ENCODE measurements at regions not wholly inside any gene's neighbourhood (a gene's known extent, or its start where the extent isn't known, plus 50 kb on each side); places are given as distances from the start of the nearest gene placed in this dataset.

DNA sequence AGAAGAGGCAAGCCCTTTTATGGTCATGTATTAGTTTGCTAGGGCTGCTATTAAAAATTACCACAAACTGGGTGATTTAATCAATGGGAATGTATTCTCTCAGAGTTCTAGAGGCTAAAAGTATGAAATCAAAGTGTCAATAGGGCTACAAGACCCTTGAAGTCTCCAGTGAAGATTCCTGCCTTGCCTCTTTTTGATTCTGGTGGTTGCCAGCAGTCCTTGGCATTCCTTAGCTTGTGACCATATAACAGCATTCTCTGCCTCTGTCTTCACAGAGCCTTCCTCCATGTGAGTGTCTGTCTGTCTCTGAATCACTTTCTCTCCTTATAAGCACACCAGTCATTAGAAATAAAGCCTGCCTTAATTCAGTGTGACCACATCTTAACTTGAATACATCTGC, 282.7 kb downstream of the KCNN2 start:
- DNase-seq, result no peak

GRCh38 chr5:114636271-114636670, 274.4 kb downstream of the KCNN2 start:
- no peak for DNase-seq

DNA sequence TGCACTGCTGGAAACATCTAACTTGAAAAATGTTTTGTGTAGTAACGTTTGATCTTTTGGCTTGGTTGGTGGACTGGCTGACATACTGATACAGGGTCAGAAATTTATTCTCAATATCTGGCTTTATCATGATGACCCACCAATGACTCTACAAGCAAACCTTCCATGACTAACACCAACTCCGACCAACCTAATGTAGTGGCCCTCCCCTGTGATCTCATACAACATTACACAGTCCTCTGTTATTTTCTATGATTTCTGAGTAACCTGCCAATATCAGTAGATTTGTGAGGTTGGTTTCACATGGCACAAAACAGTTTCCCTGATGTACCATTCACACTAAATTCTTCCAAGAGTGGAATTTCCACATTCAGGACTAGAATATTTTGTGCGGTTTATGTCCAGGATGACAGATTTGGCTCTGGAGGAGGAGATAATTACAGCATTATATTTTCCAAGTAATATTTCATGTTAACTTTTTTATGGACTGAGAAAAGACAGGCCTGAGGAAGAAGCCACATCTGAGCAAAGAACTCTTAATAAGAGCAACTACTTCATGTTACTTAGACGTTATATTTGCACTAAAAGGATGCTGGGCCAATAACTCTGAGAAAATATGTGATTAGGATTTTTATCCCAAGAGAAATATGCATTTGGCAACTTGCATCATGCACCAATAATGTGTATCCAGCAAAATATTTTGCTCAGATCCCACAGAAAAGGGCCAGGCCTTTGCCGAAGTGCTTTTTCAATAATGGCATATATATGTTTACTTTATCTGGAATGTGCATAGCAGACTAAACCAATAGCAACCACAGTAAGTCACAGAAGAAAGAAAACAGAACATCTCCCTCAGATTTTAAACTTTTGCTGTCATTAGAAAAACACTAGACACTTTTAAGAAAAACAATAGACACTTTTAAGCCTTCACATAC, 273.4 kb downstream of the KCNN2 start:
- DNase-seq, result no peak

DNA sequence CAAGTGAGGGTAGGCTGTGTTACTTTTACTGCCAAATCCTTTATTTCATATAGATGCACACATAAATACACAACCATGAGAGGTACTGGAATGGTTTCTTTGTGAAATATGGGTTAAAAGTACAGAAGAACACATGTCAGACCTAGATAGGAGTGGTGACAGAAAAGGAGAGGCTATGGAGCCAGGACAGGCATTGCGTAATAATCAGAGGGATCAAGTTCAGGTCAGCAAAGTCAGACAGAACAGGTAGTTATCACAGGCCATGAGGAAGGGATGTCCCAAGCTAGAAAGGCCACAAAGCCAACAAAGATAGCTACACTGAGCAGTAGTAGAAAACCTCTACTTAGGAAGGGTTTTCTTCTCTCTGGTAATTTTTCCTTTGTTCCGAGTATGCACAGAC, 272.6 kb downstream of the KCNN2 start:
- DNase-seq, result no peak

- DNase-seq, result no peak
Measured at GRCh38 chr5:114612406-114612805, 250.5 kb downstream of the KCNN2 start.

- no peak for DNase-seq
Measured at GRCh38 chr5:114581136-114581535, 219.3 kb downstream of the KCNN2 start.

- DNase-seq, result no peak
Measured at GRCh38 chr5:114565871-114566270, 204.0 kb downstream of the KCNN2 start.

DNA sequence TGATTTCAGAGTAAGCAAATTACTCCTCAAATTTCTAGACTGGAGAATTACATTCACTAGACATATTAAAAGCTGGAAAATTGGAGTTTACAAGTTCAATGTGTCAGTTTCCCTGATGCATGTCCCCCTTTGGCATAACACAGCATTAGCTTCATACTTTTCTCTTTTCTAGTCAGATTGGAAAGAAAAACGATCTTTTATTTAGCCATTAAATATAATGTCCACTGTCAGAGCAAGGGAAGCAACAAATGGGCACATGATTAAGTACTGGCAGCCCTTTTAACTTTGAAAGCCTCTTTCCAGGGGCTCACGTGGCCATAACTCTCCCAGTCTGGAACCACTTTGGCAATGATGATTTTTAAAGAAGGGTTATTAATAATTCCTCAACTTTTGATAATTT, 203.3 kb downstream of the KCNN2 start:
- DNase-seq, result no peak

DNA sequence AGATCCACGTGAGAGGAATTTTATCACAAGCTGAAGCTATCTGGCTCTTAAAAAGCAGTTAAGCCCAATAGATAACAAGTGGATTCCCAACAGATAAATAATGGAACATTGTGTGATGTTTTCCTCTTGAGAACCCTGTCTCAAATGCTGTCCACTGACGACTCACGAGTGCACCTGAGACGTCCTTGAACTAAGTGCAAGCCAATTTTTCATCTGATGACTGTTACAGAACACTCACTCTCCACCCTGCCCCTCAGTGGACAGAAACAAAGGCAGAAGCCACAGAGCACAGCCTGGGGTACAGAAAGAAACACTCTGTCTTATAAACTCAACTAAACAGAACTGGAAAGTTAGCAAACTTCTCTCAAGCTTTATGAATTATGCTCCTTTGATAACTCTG, 199.5 kb downstream of the KCNN2 start:
- no peak for DNase-seq
